ENCODE measurements at regions not wholly inside any gene's neighbourhood (a gene's known extent, or its start where the extent isn't known, plus 50 kb on each side); places are given as distances from the start of the nearest gene placed in this dataset.

GRCh38 chr3:59515966-59516365 is 466.1 kb upstream of the CFAP20DC start:
- TF ChIP-seq, protein P1, sequence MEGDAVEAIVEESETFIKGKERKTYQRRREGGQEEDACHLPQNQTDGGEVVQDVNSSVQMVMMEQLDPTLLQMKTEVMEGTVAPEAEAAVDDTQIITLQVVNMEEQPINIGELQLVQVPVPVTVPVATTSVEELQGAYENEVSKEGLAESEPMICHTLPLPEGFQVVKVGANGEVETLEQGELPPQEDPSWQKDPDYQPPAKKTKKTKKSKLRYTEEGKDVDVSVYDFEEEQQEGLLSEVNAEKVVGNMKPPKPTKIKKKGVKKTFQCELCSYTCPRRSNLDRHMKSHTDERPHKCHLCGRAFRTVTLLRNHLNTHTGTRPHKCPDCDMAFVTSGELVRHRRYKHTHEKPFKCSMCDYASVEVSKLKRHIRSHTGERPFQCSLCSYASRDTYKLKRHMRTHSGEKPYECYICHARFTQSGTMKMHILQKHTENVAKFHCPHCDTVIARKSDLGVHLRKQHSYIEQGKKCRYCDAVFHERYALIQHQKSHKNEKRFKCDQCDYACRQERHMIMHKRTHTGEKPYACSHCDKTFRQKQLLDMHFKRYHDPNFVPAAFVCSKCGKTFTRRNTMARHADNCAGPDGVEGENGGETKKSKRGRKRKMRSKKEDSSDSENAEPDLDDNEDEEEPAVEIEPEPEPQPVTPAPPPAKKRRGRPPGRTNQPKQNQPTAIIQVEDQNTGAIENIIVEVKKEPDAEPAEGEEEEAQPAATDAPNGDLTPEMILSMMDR (conservative IDR thresholded peaks at IDR 0.05; ENCODE audit: low read depth in 2 of 2), result no peak
- TF ChIP-seq EZH2phosphoT487 (IDR thresholded peaks at IDR 0.05; ENCODE audit: unreplicated experiment) (no peak), EZH2 (IDR thresholded peaks at IDR 0.05; ENCODE audit: low read depth, unreplicated experiment) (no peak), REST (IDR thresholded peaks at IDR 0.05; ENCODE audit: unreplicated experiment) (no peak)
